ENCODE measurements at regions not wholly inside any gene's neighbourhood (a gene's known extent, or its start where the extent isn't known, plus 50 kb on each side); places are given as distances from the start of the nearest gene placed in this dataset.
A peak's percentile ranks its signal among the peaks of the same experiment; 100 is the strongest.
"Not testable (repeated sequence)": the region's sequence is repeated elsewhere in the genome, so short reads cannot be mapped to it uniquely, and the experiment has no call there.

GRCh38 chr3:11739706-11740105, 96.0 kb upstream of the VGLL4 start:
- DNase-seq (ENCODE audit: low spot score) = no peak

GRCh38 chr3:11739123-11739522, 95.4 kb upstream of the VGLL4 start:
- no peak for DNase-seq (ENCODE audit: low spot score)

GRCh38 chr3:11737742-11738141, 94.0 kb upstream of the VGLL4 start:
- DNase-seq (ENCODE audit: low spot score) = no peak

- no peak for DNase-seq (ENCODE audit: low spot score)
These were observed 92.6 kb upstream of the VGLL4 start for GRCh38 chr3:11736136-11736833.

GRCh38 chr3:11735638-11736037, 91.9 kb upstream of the VGLL4 start:
- no peak for DNase-seq (ENCODE audit: low spot score)

GRCh38 chr3:11735111-11735510, 91.4 kb upstream of the VGLL4 start:
- not testable (repeated sequence) for DNase-seq (ENCODE audit: low spot score)

- DNase-seq (ENCODE audit: low spot score) = no peak
These were observed 90.2 kb upstream of the VGLL4 start for GRCh38 chr3:11733914-11734313.

- DNase-seq (ENCODE audit: low spot score) = no peak
These were observed 83.5 kb upstream of the VGLL4 start for GRCh38 chr3:11727207-11727606.

- DNase-seq (ENCODE audit: low spot score) = no peak
These were observed 82.4 kb upstream of the VGLL4 start for GRCh38 chr3:11726146-11726545.

GRCh38 chr3:11725340-11725641, 81.6 kb upstream of the VGLL4 start:
- not testable (repeated sequence) for DNase-seq (ENCODE audit: low spot score)

- no peak for DNase-seq (ENCODE audit: low spot score)
These were observed 81.1 kb upstream of the VGLL4 start for GRCh38 chr3:11724615-11725339.

- no peak for DNase-seq (ENCODE audit: low spot score)
These were observed 77.8 kb upstream of the VGLL4 start for GRCh38 chr3:11721479-11721878.

- no peak for DNase-seq (ENCODE audit: low spot score)
These were observed 77.2 kb upstream of the VGLL4 start for GRCh38 chr3:11720917-11721411.

GRCh38 chr3:11720304-11720898, 76.7 kb upstream of the VGLL4 start:
- DNase-seq (ENCODE audit: low spot score) = peak; percentile 77

GRCh38 chr3:11719406-11720303, 75.9 kb upstream of the VGLL4 start:
- peak; percentile 93 for DNase-seq (ENCODE audit: low spot score)

- DNase-seq (ENCODE audit: low spot score) = peak; percentile 52
These were observed 75.1 kb upstream of the VGLL4 start for GRCh38 chr3:11718637-11719405.

- DNase-seq (ENCODE audit: low spot score) = peak; percentile 55
These were observed 74.3 kb upstream of the VGLL4 start for GRCh38 chr3:11717768-11718636.

GRCh38 chr3:11717301-11717700, 73.6 kb upstream of the VGLL4 start:
- DNase-seq (ENCODE audit: low spot score) = peak; percentile 45

- no peak for DNase-seq (ENCODE audit: low spot score)
These were observed 73.0 kb upstream of the VGLL4 start for GRCh38 chr3:11716573-11717290.

GRCh38 chr3:11713171-11713570, 69.5 kb upstream of the VGLL4 start:
- DNase-seq (ENCODE audit: low spot score) = no peak
